Sigmoid colon (tissue), 3 donors: ENCODE measurements at regions not wholly inside any gene's neighbourhood (a gene's known extent, or its start where the extent isn't known, plus 50 kb on each side); places are given as distances from the start of the nearest gene placed in this dataset.

Experiments
- POLR2A ChIP-seq, 2 donors: fragments of 450-650 bp; IDR thresholded peaks; one replicate each; pipeline ENCODE4 v1.6.1; 2016; ENCODE audit warnings: antibody characterized with exemption in 2 of 2, mild to moderate bottlenecking in 2 of 2, moderate library complexity in 2 of 2
- TF ChIP-seq, protein P1 (sequence below), 4 experiments: fragments of 450-650 bp in 3 of 4; fragments of 200-600 bp in 1 of 4; IDR thresholded peaks; one replicate each; pipeline ENCODE4 v1.5.1; 2016 to 2019; ENCODE audit warnings: antibody characterized with exemption in 4 of 4, mild to moderate bottlenecking in 3 of 4, moderate library complexity in 2 of 4

DNA sequence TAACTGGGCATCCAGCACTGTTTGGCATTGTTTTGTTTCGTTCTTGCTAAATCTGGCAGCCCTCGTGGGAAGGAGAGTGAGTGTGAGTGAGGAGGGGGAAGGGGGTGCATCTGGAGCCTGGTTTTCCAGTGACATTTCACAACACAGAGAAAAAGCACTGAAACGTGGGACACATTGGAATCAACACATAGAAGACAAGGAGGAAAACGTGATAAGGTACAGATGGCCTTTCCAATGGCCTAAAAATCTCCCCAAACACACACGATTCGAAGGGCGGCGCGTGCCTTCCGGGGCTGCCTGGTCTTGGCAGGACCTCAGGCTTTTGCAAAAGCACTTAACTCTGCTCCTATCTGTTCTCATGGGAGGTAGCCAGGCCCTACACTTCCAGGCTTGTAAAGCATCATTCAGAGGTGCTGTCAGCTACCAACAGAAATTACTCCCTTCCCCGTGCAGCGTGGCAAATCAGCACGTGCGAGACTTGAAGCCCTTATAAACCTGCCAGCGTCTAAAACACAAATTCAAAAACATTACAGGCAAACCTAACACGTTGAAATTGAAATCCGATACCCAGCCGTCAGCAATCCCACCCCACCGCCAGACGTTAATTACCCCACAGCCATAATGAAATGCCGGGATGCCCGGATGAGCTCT lies 129.4 kb downstream of the OLFM1 start:
- TF ChIP-seq POLR2A (IDR thresholded peaks at IDR 0.05), result no peak
- TF ChIP-seq, protein P1, sequence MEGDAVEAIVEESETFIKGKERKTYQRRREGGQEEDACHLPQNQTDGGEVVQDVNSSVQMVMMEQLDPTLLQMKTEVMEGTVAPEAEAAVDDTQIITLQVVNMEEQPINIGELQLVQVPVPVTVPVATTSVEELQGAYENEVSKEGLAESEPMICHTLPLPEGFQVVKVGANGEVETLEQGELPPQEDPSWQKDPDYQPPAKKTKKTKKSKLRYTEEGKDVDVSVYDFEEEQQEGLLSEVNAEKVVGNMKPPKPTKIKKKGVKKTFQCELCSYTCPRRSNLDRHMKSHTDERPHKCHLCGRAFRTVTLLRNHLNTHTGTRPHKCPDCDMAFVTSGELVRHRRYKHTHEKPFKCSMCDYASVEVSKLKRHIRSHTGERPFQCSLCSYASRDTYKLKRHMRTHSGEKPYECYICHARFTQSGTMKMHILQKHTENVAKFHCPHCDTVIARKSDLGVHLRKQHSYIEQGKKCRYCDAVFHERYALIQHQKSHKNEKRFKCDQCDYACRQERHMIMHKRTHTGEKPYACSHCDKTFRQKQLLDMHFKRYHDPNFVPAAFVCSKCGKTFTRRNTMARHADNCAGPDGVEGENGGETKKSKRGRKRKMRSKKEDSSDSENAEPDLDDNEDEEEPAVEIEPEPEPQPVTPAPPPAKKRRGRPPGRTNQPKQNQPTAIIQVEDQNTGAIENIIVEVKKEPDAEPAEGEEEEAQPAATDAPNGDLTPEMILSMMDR (IDR thresholded peaks at IDR 0.05), result no peak
